NB4 (cell line): ENCODE measurements at regions not wholly inside any gene's neighbourhood (a gene's known extent, or its start where the extent isn't known, plus 50 kb on each side); places are given as distances from the start of the nearest gene placed in this dataset.
"Not testable (repeated sequence)": the region's sequence is repeated elsewhere in the genome, so short reads cannot be mapped to it uniquely, and the experiment has no call there.

ENCODE experiments used
- DNase-seq: peaks from one replicate; pipeline ENCODE4 v3.0.0; 2010; ENCODE audit warnings: low read depth
- H3K4me3 ChIP-seq: one replicate; pipeline ENCODE4 v1.5.1; 2011; ENCODE audit warnings: mild to moderate bottlenecking, low read depth, low read length, moderate library complexity
- MYC ChIP-seq: IDR thresholded peaks from 2 replicates; pipeline ENCODE4 v1.6.1; 2011; ENCODE audit warnings: low read depth, low read length
- POLR2A ChIP-seq: IDR thresholded peaks from 2 replicates; pipeline ENCODE4 v1.6.1; 2011; ENCODE audit warnings: mild to moderate bottlenecking; ENCODE audit not compliant: insufficient read length; ENCODE audit errors: extremely low read depth
- TF ChIP-seq, protein P1 (sequence below): IDR thresholded peaks from one replicate; pipeline ENCODE4 v1.5.1; 2012; ENCODE audit warnings: low read depth, low read length
- TF ChIP-seq, protein P2 (sequence below): IDR thresholded peaks from 2 replicates; pipeline ENCODE4 v1.6.1; 2011; ENCODE audit warnings: low read depth, low read length

DNA sequence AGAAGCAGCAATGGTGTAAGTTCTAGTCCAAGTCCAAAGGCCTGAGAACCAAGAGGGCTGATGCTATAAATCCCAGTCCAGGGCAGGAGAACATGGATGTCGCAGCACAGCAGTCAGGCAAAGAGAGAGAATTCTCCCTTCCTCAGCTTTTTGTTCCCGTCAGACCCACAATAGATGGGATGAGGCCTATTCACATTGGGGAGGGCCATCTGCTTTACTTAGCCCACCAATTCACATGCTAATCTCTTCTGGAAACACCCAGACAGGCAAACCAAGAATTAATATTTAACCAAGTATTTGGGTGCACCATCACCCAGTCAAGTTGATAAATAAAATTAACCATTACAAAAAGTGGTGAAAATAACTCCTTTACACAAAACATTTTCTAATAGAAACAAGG, 511.7 kb upstream of the UBE2E2 start:
- no peak for DNase-seq
- H3K4me3 ChIP-seq, result no peak overlapping the region
- TF ChIP-seq POLR2A (no peak), MYC (no peak)
- TF ChIP-seq, protein P1, sequence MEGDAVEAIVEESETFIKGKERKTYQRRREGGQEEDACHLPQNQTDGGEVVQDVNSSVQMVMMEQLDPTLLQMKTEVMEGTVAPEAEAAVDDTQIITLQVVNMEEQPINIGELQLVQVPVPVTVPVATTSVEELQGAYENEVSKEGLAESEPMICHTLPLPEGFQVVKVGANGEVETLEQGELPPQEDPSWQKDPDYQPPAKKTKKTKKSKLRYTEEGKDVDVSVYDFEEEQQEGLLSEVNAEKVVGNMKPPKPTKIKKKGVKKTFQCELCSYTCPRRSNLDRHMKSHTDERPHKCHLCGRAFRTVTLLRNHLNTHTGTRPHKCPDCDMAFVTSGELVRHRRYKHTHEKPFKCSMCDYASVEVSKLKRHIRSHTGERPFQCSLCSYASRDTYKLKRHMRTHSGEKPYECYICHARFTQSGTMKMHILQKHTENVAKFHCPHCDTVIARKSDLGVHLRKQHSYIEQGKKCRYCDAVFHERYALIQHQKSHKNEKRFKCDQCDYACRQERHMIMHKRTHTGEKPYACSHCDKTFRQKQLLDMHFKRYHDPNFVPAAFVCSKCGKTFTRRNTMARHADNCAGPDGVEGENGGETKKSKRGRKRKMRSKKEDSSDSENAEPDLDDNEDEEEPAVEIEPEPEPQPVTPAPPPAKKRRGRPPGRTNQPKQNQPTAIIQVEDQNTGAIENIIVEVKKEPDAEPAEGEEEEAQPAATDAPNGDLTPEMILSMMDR, result no peak
- TF ChIP-seq, protein P2, sequence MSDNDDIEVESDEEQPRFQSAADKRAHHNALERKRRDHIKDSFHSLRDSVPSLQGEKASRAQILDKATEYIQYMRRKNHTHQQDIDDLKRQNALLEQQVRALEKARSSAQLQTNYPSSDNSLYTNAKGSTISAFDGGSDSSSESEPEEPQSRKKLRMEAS, result no peak

DNA sequence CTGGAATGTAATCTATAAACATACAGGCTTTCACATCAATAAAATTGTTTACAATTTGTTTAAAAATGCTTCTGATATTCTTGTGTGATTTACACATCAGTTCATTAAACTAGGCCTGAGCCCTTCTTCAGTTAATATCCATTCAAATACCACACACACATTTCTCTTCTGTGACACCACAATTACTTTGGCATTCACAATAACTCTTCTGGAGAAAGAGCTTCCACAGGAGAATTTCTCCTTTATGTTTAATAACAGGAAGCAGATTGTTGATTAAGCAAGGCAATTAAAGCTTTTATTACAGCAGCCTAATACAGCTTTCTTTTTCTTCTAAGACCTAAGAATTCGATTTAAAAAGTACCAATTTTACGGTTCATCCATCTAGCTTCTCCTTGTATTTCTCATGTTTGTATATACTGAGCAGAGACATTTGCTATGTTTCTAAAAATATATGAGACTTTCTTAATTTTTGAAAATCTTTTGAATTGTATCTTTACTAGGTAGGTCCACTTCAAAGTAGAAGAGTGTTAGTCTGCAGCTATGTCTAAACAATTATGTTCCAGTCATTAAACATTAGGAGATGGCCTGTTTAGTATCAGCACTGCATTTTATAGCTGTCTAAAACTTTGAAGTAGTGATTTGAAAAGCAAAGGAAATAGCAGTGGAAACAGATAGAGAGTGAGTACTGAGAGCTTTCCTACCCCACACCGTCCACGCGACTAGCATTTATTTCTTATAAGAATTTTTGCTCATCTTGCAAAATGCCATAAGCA, 511.1 kb upstream of the UBE2E2 start:
- DNase-seq, result no peak
- TF ChIP-seq POLR2A (no peak), MYC (no peak)
- TF ChIP-seq, protein P1, result no peak
- TF ChIP-seq, protein P2, result no peak
- no peak overlapping the region for H3K4me3 ChIP-seq

DNA sequence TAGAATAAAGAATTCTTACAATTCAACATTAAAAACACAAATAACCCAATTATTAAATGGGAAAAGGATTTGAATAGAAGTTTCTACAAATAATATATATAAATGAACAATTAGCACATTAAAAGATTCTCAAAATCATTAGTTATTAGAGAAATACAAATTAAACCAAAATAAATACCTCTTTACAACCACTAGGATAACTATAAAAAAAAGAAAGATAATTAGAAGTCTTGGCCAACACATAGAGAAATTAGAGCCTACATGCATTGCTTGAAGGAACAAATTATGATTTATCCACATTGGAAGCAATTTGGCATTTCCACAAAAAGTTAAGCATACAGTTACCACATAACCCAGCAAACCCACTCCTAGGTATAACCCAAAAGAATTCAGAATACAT, 502.3 kb upstream of the UBE2E2 start:
- no peak for DNase-seq
- no peak overlapping the region for H3K4me3 ChIP-seq
- no peak for TF ChIP-seq MYC
- no peak for TF ChIP-seq POLR2A
- TF ChIP-seq, protein P2, result no peak
- TF ChIP-seq, protein P1, result no peak

DNA sequence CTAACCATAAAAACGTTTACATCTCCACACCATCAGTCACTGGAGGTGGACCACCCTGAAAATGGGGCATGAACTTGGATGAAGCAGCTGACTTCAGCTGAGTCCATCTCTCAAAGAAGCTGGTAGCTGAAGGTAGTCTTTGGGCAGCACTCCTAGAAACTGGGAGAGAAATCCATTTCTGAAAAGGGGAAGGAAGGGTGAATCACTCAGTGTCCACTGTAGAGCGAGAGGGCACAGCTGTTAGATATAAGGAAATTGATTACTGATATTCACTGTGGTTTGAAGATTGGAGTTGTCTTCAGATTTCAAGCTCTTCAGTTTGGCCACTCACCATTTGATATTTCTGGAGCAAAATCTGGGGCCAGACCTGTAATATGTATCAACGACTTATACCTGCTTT, 499.0 kb upstream of the UBE2E2 start:
- TF ChIP-seq, protein P1, result no peak
- TF ChIP-seq, protein P2, result no peak
- TF ChIP-seq MYC (no peak), POLR2A (no peak)
- DNase-seq, result no peak
- H3K4me3 ChIP-seq, result no peak overlapping the region

DNA sequence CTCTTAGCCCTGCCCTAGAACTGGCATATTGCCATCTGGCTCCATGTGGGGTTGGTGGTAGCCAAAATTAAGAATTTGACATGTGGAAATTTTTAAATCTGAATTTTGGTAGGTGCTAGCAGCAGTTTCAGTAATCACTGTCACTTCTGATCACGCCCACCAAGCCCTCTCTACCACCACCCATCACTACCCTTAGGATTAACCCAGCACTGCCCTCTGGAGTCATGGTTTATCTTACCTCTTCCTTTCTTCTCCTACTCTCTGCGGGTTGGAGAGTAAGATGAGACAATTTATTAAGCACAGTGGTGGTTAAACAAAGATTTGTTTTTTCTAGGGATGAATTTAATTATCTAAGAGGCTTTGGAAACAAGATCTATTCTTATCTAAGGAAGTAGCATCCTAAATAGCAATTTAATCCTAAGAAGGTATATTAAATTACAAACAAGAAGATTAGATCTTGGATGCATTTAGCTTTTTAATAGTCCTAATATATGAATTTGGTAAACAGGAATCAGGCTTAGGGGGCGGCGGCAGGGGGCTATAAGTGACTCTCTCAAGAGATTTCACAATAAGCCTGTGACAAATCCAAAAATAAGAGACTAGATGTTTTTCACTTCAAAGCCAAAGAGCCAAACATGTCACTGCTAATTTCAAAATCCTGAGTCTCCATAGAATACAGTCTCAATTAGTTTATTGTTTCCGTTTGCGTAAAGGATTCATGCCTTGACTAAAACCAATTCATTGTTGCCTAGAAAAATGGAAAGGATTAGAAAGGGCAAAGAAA, 498.4 kb upstream of the UBE2E2 start:
- DNase-seq, result no peak
- no peak overlapping the region for H3K4me3 ChIP-seq
- TF ChIP-seq MYC, result no peak
- TF ChIP-seq, protein P2, result no peak
- no peak for TF ChIP-seq POLR2A
- TF ChIP-seq, protein P1, result no peak

DNA sequence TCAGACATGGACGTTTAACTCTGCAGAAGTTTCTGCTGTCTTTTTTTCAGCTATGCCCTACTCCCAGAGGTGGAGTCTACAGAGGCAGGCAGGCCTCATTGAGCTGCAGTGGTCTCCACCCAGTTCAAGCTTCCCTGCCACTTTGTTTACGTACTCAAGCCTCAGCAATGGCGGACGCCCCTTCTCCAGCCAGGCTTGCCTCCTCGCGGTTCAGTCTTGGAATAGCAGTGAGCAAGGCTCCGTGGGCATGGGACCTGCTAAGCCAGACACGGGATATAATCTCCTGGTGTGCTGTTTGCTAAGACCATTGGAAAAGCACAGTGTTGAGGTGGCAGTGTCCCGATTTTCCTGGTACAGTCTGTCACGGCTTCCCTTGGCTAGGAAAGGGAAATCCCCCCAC, 496.2 kb upstream of the UBE2E2 start:
- DNase-seq, result not testable (repeated sequence)

More for the DNA sequence above, 496.2 kb upstream of the UBE2E2 start:
- not testable (repeated sequence) for H3K4me3 ChIP-seq
